ENCODE measurements at regions not wholly inside any gene's neighbourhood (a gene's known extent, or its start where the extent isn't known, plus 50 kb on each side); places are given as distances from the start of the nearest gene placed in this dataset.

DNA sequence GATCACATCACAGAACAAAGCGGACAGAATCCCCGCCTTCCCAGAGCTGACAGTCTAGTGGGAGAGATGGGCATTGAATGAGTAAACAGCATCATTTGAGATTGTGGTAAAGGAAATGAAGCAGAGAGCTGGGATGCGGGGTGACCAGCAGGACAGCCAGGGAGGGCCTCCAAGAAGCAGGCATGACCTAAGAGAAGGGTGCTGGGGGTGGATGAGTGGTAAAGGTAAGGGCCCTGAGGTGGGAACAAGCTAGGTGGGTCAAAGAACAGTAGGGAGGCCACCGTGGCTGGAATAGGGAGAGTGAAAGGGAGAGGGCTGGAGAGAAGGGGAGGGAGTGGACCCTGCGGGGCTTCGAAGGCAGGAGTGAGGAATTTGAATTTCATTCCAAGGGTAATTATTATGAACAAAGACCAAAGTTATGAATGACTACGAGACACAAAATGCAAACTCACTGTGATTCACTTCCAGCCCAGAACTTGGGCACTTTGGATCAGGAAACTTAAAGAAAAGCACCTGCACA is 61.4 kb downstream of the CEBPB start:
- TF ChIP-seq, protein P1, sequence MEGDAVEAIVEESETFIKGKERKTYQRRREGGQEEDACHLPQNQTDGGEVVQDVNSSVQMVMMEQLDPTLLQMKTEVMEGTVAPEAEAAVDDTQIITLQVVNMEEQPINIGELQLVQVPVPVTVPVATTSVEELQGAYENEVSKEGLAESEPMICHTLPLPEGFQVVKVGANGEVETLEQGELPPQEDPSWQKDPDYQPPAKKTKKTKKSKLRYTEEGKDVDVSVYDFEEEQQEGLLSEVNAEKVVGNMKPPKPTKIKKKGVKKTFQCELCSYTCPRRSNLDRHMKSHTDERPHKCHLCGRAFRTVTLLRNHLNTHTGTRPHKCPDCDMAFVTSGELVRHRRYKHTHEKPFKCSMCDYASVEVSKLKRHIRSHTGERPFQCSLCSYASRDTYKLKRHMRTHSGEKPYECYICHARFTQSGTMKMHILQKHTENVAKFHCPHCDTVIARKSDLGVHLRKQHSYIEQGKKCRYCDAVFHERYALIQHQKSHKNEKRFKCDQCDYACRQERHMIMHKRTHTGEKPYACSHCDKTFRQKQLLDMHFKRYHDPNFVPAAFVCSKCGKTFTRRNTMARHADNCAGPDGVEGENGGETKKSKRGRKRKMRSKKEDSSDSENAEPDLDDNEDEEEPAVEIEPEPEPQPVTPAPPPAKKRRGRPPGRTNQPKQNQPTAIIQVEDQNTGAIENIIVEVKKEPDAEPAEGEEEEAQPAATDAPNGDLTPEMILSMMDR (IDR thresholded peaks at IDR 0.05), result no peak
- TF ChIP-seq POLR2A (IDR thresholded peaks at IDR 0.05), result no peak
- no peak for TF ChIP-seq POLR2AphosphoS5 (IDR thresholded peaks at IDR 0.05; ENCODE audit: insufficient read depth in 1 of 2, low read depth in 1 of 2)
